ENCODE measurements at regions not wholly inside any gene's neighbourhood (a gene's known extent, or its start where the extent isn't known, plus 50 kb on each side); places are given as distances from the start of the nearest gene placed in this dataset.

GRCh38 chr2:212736385-212736726 is 197.8 kb upstream of the ERBB4 start:
- intact Hi-C loops (cut with DNase I; ENCODE audit: low total_unique reads): no loop called here
- no peak for DNase-seq
- Histone ChIP-seq H3K4me1 (no peaks in the 10 kb centered on the region), H3K27ac (no peak overlapping the region), H3K36me3 (no peaks in the 10 kb centered on the region), H3K27me3 (replicated peaks in 1 of 7) (no peaks in the 10 kb centered on the region), H3K9me3 (no peaks in the 10 kb centered on the region), H3K4me3 (no peak overlapping the region)
- WGBS, 5 donors: 81 to 97% (median 90%) methylated on average over 1 of the region's 1 CpG
- TF ChIP-seq, protein P1, sequence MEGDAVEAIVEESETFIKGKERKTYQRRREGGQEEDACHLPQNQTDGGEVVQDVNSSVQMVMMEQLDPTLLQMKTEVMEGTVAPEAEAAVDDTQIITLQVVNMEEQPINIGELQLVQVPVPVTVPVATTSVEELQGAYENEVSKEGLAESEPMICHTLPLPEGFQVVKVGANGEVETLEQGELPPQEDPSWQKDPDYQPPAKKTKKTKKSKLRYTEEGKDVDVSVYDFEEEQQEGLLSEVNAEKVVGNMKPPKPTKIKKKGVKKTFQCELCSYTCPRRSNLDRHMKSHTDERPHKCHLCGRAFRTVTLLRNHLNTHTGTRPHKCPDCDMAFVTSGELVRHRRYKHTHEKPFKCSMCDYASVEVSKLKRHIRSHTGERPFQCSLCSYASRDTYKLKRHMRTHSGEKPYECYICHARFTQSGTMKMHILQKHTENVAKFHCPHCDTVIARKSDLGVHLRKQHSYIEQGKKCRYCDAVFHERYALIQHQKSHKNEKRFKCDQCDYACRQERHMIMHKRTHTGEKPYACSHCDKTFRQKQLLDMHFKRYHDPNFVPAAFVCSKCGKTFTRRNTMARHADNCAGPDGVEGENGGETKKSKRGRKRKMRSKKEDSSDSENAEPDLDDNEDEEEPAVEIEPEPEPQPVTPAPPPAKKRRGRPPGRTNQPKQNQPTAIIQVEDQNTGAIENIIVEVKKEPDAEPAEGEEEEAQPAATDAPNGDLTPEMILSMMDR (IDR thresholded peaks at IDR 0.05 in 8 of 11, conservative IDR thresholded peaks at IDR 0.05 in 3 of 11): no peak
- TF ChIP-seq POLR2A (IDR thresholded peaks at IDR 0.05) (no peak), POLR2AphosphoS5 (IDR thresholded peaks at IDR 0.05) (no peak)

GRCh38 chr2:212733273-212733672 is 194.7 kb upstream of the ERBB4 start:
- intact Hi-C loops (cut with DNase I; ENCODE audit: low total_unique reads): no loop called here
- Histone ChIP-seq H3K9me3 (no peaks in the 10 kb centered on the region), H3K27me3 (replicated peaks in 1 of 7) (no peaks in the 10 kb centered on the region), H3K27ac (no peak overlapping the region), H3K36me3 (no peaks in the 10 kb centered on the region), H3K4me3 (no peak overlapping the region), H3K4me1 (no peaks in the 10 kb centered on the region)
- TF ChIP-seq POLR2A (IDR thresholded peaks at IDR 0.05): no peak
- TF ChIP-seq, protein P1 (IDR thresholded peaks at IDR 0.05 in 8 of 11, conservative IDR thresholded peaks at IDR 0.05 in 3 of 11): no peak
- TF ChIP-seq POLR2AphosphoS5 (IDR thresholded peaks at IDR 0.05): no peak
- DNase-seq: no peak
- WGBS, 5 donors: 56 to 80% (median 64%) methylated on average over 4 of the region's 4 CpGs

- 75 to 91% (median 87%) methylated on average over 3 of the region's 3 CpGs for whole genome bisulfite sequencing, 5 donors
- Histone ChIP-seq H3K27me3 (replicated peaks in 1 of 7) (no peaks in the 10 kb centered on the region), H3K4me3 (no peak overlapping the region)
Observed at GRCh38 chr2:212732860-212733259, 194.3 kb upstream of the ERBB4 start.

DNA sequence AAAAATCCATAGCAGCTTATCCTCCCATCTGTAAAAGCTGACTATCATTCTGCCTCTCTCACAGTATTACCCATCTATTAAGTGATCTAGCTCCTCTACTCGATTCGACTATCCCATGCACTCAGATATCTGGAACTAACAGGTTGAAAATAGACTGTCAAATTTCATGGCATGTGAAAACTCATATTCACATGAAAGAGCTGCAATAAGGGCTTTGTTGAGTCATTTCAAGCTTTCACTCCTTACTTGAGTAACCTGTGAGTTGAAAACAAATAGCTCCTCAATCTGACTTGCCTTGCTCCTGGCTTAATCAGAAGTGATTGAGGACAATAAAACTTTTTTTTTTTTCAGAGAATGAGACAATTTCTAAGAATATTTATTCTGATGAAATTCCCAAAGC is 192.4 kb upstream of the ERBB4 start:
- no peak overlapping the region for H3K4me3 ChIP-seq

More at GRCh38 chr2:212732860-212733259, 194.3 kb upstream of the ERBB4 start:
- Histone ChIP-seq H3K36me3 (no peaks in the 10 kb centered on the region), H3K9me3 (no peaks in the 10 kb centered on the region), H3K27ac (no peak overlapping the region), H3K4me1 (no peaks in the 10 kb centered on the region)
- TF ChIP-seq, protein P1 (IDR thresholded peaks at IDR 0.05 in 8 of 11, conservative IDR thresholded peaks at IDR 0.05 in 3 of 11): no peak
- TF ChIP-seq POLR2A (IDR thresholded peaks at IDR 0.05): no peak
- no peak for TF ChIP-seq POLR2AphosphoS5 (IDR thresholded peaks at IDR 0.05)
- DNase-seq: no peak
- intact Hi-C loops (cut with DNase I; ENCODE audit: low total_unique reads): no loop called here

More for the DNA sequence above, 192.4 kb upstream of the ERBB4 start:
- 51 to 83% (median 61%) methylated on average over 2 of the region's 2 CpGs for WGBS, 5 donors
- intact Hi-C loops (cut with DNase I; ENCODE audit: low total_unique reads): no loop called here
- no peaks in the 10 kb centered on the region for H3K36me3 ChIP-seq
- no peaks in the 10 kb centered on the region for H3K4me1 ChIP-seq
- no peak overlapping the region for H3K27ac ChIP-seq
- H3K27me3 ChIP-seq (replicated peaks in 1 of 7): no peaks in the 10 kb centered on the region
- no peak for DNase-seq
- no peaks in the 10 kb centered on the region for H3K9me3 ChIP-seq
- TF ChIP-seq, protein P1 (IDR thresholded peaks at IDR 0.05 in 8 of 11, conservative IDR thresholded peaks at IDR 0.05 in 3 of 11): no peak
- TF ChIP-seq POLR2AphosphoS5 (IDR thresholded peaks at IDR 0.05): no peak
- TF ChIP-seq POLR2A (IDR thresholded peaks at IDR 0.05): no peak

Measured in spleen (tissue), 11 donors.